ENCODE measurements at regions not wholly inside any gene's neighbourhood (a gene's known extent, or its start where the extent isn't known, plus 50 kb on each side); places are given as distances from the start of the nearest gene placed in this dataset.

- DNase-seq (ENCODE audit: low spot score) (peak; percentile 24), ATAC-seq (peak; percentile 81)
- H3K9me3 Mint-ChIP-seq: no peaks in the 10 kb centered on the region
- Histone ChIP-seq H4K20me1 (replicated peaks; ENCODE audit: insufficient read depth) (no peaks in the 10 kb centered on the region), H3K27me3 (ENCODE audit: insufficient read depth) (no peaks in the 10 kb centered on the region), H3K4me1 (ENCODE audit: insufficient read depth) (no peaks in the 10 kb centered on the region), H3K4me3 (no peak overlapping the region), H3K27ac (ENCODE audit: low read depth) (no peak overlapping the region), H3K36me3 (ENCODE audit: insufficient read depth) (no peaks in the 10 kb centered on the region), H3F3A (replicated peaks; ENCODE audit: low read depth) (no peaks in the 10 kb centered on the region), H3K4me2 (no peak overlapping the region), H3K79me2 (replicated peaks; ENCODE audit: insufficient read depth) (no peaks in the 10 kb centered on the region), H2AFZ (no peak overlapping the region), H3K9me2 (ENCODE audit: insufficient read depth) (0 out of 2 replicates have a peak, but pooled peaks cover 4% of the 10 kb centered on the region)
- H3K27ac Mint-ChIP-seq: no peak overlapping the region
- no peaks in the 10 kb centered on the region for H3K36me3 Mint-ChIP-seq (ENCODE audit: low read depth)
- TF ChIP-seq STAT1 (IDR thresholded peaks at IDR 0.05; ENCODE audit: unreplicated experiment): no peak
- peak; percentile 32 to 70; a peak in 3 of 4 replicates for TF ChIP-seq CTCF (conservative IDR thresholded peaks at IDR 0.05; ENCODE audit: low read depth in 2 of 2)
- peaks cover 2% of the 10 kb centered on the region for H3K27me3 Mint-ChIP-seq (ENCODE audit: insufficient read depth, low read depth, poor library complexity)
- H3K4me3 Mint-ChIP-seq: no peak overlapping the region
- no peaks in the 10 kb centered on the region for H3K4me1 Mint-ChIP-seq
These were observed 52.4 kb upstream of the TYR start for GRCh38 chr11:89125298-89125697.
